HG03432 (cell line): ENCODE measurements at regions not wholly inside any gene's neighbourhood (a gene's known extent, or its start where the extent isn't known, plus 50 kb on each side); places are given as distances from the start of the nearest gene placed in this dataset.
"Not testable (repeated sequence)": the region's sequence is repeated elsewhere in the genome, so short reads cannot be mapped to it uniquely, and the experiment has no call there.

Experiments used
- ATAC-seq: cut with Tn5 transposase; IDR thresholded peaks from one replicate; pipeline ENCODE4 v1.9.1; 2021; ENCODE audit warnings: mild to moderate bottlenecking, moderate library complexity; ENCODE audit not compliant: unreplicated experiment

GRCh38 chr12:4158306-4158705, 115.3 kb upstream of the CCND2 start:
- no peak for ATAC-seq

DNA sequence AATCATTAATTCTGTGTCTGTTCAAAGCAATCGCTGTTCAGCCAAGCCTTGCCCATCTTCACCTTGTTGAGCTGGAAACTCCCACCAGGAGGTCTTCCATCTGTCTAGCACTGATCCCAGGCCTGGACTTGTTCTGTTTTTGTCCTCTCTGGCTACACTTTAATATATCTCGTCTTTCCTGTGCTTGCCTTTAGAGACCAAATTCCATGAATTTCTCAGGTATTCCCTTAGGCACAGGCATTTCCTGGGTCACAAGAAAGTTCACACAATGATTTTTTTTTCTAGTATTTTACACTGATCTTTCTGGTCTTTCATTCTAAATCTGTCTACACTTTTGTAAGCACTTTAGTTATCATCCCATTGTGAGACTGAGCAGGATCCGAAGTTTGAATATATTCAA, 116.4 kb upstream of the CCND2 start:
- no peak for ATAC-seq

DNA sequence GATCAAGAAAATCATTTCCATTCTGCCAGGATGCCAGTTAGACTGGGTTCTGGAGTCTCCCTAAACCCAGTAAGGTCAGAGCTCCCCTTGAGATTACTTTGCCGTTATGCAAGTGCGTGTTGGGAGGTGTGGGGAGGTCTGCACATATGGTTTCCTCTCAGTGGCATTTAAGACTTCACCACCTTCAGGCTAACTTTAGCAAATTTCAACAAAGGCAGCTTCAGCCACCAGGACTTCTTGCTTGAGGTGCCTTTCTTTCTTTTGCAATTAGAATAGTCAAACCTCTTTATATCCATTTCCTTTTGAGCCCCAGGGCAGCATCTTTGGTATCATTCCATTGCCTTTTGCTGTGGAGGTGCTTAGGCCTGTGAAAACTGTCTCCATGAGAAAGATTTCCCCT, 117.2 kb upstream of the CCND2 start:
- ATAC-seq, result no peak

DNA sequence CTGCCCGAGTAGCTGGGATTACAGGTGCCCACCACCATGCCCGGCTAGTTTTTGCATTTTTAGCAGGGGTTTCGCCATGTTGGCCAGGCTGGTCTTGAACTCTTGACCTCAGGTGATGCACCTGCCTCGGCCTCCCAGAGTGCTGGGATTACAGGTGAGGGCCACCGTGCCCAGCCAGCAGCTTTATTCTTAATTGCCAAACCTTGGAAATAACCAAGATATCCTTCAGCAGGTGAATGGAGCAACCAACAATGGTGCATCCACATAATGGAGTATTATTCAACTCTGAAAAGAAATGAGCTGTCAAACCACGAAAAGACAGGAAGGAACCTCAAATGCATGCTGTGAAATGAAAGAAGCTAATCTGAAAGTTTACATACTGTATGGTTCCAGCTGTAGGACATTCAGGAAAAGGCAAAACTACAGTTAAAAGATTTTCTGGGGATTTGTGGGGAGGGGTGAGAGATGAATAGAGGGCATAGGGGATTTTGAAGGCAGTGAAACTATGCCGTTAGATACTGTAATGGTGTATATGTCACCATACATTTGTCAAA, 118.8 kb upstream of the CCND2 start:
- ATAC-seq, result no peak

DNA sequence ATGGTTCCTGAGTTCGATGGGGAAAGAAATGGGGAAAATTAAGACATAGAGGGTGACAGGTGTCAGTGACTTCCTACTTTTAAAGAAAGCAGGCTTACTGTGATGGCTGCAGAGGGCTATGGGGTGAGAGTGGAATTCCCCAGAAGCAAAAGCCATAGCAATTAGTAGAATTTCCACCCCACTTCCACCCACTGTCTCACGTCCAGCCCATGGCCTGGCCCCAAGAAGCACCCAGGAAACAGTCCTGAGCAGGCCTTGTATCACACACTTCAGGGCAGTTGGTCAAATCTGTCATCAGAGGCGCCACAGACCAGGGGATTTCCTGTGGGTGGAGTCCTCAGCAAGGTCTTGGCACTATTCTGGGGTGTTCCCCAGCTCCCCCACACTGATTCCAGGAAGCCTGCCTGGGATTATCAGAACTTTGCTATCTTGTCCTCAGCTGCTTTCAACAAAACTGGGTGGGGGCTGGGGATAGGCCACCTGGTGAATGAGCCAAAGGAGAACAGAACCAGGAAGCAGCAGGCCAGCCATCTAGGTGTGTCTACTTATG, 120.1 kb upstream of the CCND2 start:
- peak; percentile 77 for ATAC-seq

GRCh38 chr12:4152145-4152795, 121.3 kb upstream of the CCND2 start:
- ATAC-seq, result no peak

DNA sequence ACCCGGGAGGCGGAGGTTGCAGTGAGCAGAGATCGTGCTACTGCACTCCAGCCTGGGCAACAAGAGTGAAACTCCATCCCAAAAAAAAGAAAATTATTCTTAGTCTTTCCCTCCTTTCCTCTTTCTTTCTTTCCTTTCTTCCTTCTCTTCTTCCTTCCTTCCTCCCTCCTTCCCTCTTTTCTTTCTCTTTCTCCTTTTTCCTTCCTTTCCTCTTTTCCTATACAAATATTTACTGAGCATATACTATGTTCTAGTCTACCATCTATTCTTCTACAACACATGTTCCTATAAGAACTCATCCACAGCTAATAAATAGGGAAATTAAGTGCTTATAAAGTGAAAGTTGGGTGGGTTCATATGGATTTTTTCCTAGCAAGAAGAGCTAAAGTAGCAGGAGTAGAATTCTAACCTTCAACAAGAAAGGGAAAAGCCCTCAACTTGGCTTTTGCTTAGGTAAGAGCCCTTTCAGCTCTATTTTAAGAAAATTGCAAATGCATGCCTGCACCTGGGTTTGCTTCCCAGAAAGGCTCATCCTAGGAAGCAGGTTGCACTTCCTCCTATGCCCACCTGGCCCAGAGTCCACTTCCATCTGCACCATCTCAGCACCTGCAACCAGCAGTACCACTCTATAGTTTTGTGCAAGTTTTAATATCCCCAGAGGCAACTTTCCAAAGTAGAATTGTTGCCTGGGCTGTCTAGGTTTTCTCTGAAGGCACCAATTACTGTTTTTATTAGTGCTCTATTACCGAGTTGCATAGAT, 122.0 kb upstream of the CCND2 start:
- ATAC-seq, result no peak

- not testable (repeated sequence) for ATAC-seq
Measured at GRCh38 chr12:4150355-4150754, 123.2 kb upstream of the CCND2 start.

GRCh38 chr12:4148418-4149056, 125.0 kb upstream of the CCND2 start:
- ATAC-seq, result peak; percentile 63

GRCh38 chr12:4147031-4147481, 126.5 kb upstream of the CCND2 start:
- no peak for ATAC-seq

DNA sequence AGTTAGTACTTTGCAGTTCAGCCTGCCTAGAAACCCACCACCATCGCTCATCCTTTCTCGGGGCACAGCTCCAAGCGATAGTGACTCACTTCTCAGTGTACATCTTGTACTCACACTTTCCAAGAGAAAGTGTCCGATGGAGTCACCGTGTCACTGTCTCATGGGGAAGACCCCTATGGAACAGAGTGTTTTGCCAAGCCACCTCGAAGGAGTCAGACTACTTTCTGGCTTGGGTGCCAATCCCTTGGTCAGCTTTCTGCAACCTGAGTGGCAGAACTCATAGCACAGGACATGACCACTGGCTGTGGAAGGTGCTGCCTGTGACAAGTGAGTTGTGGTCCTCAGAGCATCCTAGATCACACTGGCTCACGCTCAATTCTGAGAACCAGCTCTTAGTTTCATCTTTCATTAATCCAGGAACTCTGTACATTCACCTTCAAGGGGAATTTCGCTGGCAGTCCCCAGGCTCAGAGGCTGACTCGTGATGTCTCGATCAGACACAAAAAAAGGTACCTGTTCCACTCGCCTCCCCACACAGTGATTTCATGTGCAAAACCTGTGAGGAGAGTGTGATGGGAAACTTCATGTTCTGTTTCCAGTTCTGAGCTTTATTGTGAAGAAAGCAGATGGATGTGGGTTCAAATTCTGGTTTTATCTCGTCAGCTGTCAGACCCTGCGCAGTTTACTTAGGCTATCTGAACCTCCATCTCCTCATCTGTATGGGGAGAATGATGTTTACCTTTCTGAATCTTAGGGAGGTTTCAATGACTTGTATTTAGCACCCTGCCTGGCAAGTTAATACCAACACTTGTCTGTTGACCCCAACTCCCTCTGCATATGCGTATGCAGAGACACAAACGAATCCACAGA, 127.3 kb upstream of the CCND2 start:
- ATAC-seq, result no peak

DNA sequence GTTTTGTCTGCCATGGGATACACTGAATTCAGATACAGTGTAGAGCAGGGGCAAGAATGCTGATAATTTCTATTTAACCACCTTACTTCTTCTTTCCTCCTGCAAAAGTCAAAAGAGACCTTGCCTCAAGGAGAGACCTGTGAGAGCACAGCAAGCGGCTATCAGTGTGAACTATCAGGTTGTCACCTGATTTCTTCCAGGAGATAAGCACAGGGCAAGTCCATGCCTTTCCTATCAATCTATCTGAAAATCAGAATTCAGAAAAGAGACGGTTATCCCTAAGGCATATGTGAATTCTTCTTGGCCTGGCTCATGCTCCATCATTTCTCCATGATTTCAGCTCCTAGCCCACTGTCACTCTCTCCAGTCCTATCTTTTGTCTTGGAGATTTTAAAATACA, 128.9 kb upstream of the CCND2 start:
- ATAC-seq, result no peak

GRCh38 chr12:4143896-4144295, 129.7 kb upstream of the CCND2 start:
- no peak for ATAC-seq

GRCh38 chr12:4141348-4142270, 132.0 kb upstream of the CCND2 start:
- ATAC-seq, result no peak

DNA sequence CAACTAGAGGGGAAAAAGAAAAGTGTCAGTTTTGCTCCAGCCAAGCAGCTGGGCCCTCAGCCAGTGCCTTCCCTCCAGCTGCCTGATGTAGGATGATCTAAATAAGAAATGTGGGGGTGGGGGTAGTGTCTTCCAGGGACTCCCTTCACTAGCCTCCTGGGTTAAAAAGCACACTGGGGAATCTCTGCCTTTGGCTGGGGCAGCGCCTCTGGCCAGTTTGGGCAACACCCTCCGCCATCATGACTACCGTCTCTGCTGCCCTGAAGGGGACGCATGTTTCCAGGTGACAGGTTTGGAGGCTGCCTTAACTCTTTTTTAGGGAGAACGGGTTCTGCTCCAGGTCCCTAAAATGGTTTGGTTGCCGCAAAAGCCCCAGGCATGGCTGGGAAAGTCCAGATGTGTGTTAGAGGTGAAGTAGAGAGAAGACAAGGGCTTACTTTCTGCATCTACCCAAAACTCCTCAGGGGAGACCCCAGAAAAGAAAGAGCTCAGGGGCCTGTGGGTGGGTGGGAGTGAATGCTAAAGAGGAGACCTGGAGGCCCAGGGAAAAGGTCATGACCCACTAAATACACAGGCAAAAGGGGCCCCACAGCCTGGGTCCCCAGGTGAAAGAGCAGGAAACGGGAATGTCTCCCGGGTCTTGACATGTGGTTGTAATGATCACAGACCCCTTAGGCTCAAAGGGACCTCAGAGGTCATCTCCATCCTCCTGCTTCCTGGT, 132.8 kb upstream of the CCND2 start:
- no peak for ATAC-seq

DNA sequence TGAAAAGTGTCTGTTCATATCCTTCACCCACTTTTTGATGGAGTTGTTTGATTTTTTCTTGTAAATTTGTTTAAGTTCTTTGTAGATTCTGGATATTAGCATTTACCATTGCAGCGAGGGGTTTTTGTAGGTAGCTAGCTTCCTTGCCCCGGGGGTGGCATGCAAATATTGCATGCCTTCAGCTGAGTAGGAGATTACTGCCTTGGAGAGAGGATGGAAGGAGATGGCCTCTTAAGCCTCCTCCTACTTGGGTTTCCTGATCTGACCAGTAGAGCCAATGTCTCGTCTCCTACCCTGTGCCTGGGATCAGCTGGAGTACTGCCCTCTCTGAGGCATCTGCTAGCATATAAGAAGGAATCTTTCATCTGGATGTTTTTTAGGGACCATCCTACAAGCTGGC, 134.4 kb upstream of the CCND2 start:
- ATAC-seq, result no peak

GRCh38 chr12:4138532-4138931, 135.0 kb upstream of the CCND2 start:
- ATAC-seq, result not testable (repeated sequence)

- ATAC-seq, result no peak
Measured at GRCh38 chr12:4138051-4138450, 135.5 kb upstream of the CCND2 start.

- ATAC-seq, result no peak
Measured at GRCh38 chr12:4137441-4137840, 136.1 kb upstream of the CCND2 start.
